Adrenal gland (tissue), 9 donors: ENCODE measurements at regions not wholly inside any gene's neighbourhood (a gene's known extent, or its start where the extent isn't known, plus 50 kb on each side); places are given as distances from the start of the nearest gene placed in this dataset.

Source experiments
- DNase-seq, 7 donors: peaks; one replicate each; pipeline ENCODE4 v3.0.0-alpha.2; 2019 to 2020
- H3K27ac ChIP-seq, 5 donors: fragments of 200-600 bp; sonication (generic) in 4 of 5; 1 replicate in 3 of 5; 2 replicates in 2 of 5; pipeline versions ENCODE4 v1.5.1 to v1.8.0; 2016 to 2020; ENCODE audit warnings: mild to moderate bottlenecking in 1 of 5
- H3K27me3 ChIP-seq: fragments of 200-600 bp; 2 replicates; pipeline ENCODE4 v1.8.0; 2021
- H3K36me3 ChIP-seq, 2 donors: fragments of 200-600 bp; replicated peaks in 1 of 2; 1 replicate in 1 of 2; 2 replicates in 1 of 2; pipeline versions ENCODE4 v1.5.1 to v1.8.0; 2018 to 2022
- H3K4me1 ChIP-seq, 2 donors: fragments of 200-600 bp; replicated peaks in 1 of 2; 1 replicate in 1 of 2; 2 replicates in 1 of 2; pipeline versions ENCODE4 v1.5.1 to v1.8.0; 2018 to 2021
- H3K4me3 ChIP-seq, 4 donors: fragments of 200-600 bp; sonication (generic) in 3 of 4; one replicate each; pipeline ENCODE4 v1.5.1; 2016 to 2018
- H3K9me3 ChIP-seq, 3 donors: fragments of 200-600 bp; sonication (generic) in 1 of 3; replicated peaks in 1 of 3; 1 replicate in 2 of 3; 2 replicates in 1 of 3; pipeline versions ENCODE4 v1.5.1 to v1.8.0; 2016 to 2021
- CTCF ChIP-seq, 6 experiments: fragments of 450-650 bp in 4 of 6; fragments of 200-600 bp in 2 of 6; sonication (generic) in 1 of 6; IDR thresholded peaks; 1 replicate in 5 of 6; 2 replicates in 1 of 6; pipeline versions ENCODE4 v1.5.1 to v1.8.0; 2016 to 2021; ENCODE audit warnings: antibody characterized with exemption in 6 of 6, mild to moderate bottlenecking in 2 of 6, moderate library complexity in 1 of 6
- POLR2A ChIP-seq, 2 donors: fragments of 450-650 bp; IDR thresholded peaks; one replicate each; pipeline ENCODE4 v1.6.1; 2017; ENCODE audit warnings: antibody characterized with exemption in 2 of 2, mild to moderate bottlenecking in 2 of 2, moderate library complexity in 1 of 2
- WGBS, 4 donors: extraction: QIAGEN DNeasy Blood & Tissue Kit in 2 of 4; methylation state at CpG; one replicate each; pipeline versions ENCODE4 v1.1.5 to v1.1.7; 2013 to 2017; 5-methylcytosine and 5-hydroxymethylcytosine counted together
- intact Hi-C, 2 donors: fragments of 100-400 bp; cut with DNase I; formaldehyde crosslinking; loops; one replicate each; pipeline versions ENCODE4 v1.14.1 to v1.15.0; 2022 to 2023
- donor health status: healthy with polysubstance abuse.
- donor health status: Bipolar disorder and iron deficiency.
- donor health status: DM: yes; HTN: yes; CAD: no.
- donor health status: DM: no; HTN: no; CAD: no.
- donor health status: DM: no; HTN: no; CAD: no.

DNA sequence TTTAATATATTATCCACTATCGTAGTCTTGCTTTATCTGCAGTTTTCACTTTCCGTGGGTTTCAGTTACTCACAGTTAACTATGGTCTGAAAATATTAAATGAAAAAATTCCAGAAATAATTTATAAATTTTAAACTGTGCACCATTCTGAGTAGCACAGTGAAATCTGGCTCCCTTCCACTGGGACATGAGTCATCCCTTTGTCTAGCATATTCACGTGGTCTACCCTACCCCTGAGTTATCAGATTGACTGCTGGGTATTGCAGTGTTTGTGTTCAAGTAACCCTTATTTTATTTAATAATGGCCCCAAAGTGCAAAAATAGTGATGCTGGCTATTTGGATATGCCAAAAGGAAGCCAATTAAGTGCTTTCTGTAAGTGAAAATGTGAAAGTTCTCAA is 539.5 kb upstream of the AGTR1 start:
- Histone ChIP-seq H3K36me3 (no peaks in the 10 kb centered on the region), H3K9me3 (no peaks in the 10 kb centered on the region), H3K4me3 (no peak overlapping the region), H3K4me1 (no peaks in the 10 kb centered on the region), H3K27ac (no peak overlapping the region), H3K27me3 (no peaks in the 10 kb centered on the region)
- peak; percentile 55 to 79 (median 68) for DNase-seq
- TF ChIP-seq CTCF (IDR thresholded peaks at IDR 0.05), result no peak
- no peak for TF ChIP-seq POLR2A (IDR thresholded peaks at IDR 0.05)
- intact Hi-C loops, result no loop called here
- 54 to 60% (median 55%) methylated on average over 3 of the region's 3 CpGs for WGBS, 4 donors

- TF ChIP-seq POLR2A (IDR thresholded peaks at IDR 0.05) (no peak), CTCF (IDR thresholded peaks at IDR 0.05) (no peak)
- no peak for DNase-seq
- no peaks in the 10 kb centered on the region for H3K4me1 ChIP-seq
- intact Hi-C loops, result no loop called here
- H3K4me3 ChIP-seq, result no peak overlapping the region
- H3K27me3 ChIP-seq, result no peaks in the 10 kb centered on the region
- WGBS, 4 donors, result 53 to 61% (median 59%) methylated on average over 2 of the region's 2 CpGs
- no peaks in the 10 kb centered on the region for H3K9me3 ChIP-seq
- H3K36me3 ChIP-seq, result no peaks in the 10 kb centered on the region
- no peak overlapping the region for H3K27ac ChIP-seq
These were observed 535.6 kb upstream of the AGTR1 start for GRCh38 chr3:148162132-148162531.

GRCh38 chr3:148168347-148168746 is 529.4 kb upstream of the AGTR1 start:
- 56 to 68% (median 59%) methylated on average over 2 of the region's 2 CpGs for WGBS, 4 donors

GRCh38 chr3:148173851-148174250 is 523.9 kb upstream of the AGTR1 start:
- Histone ChIP-seq H3K36me3 (no peaks in the 10 kb centered on the region), H3K27me3 (no peaks in the 10 kb centered on the region), H3K4me1 (no peaks in the 10 kb centered on the region), H3K27ac (no peak overlapping the region), H3K9me3 (no peaks in the 10 kb centered on the region), H3K4me3 (no peak overlapping the region)
- no peak for DNase-seq
- no peak for TF ChIP-seq POLR2A (IDR thresholded peaks at IDR 0.05)
- TF ChIP-seq CTCF (IDR thresholded peaks at IDR 0.05), result no peak
- WGBS, 4 donors, result 61 to 73% (median 67%) methylated on average over 4 of the region's 4 CpGs
- intact Hi-C loops, result no loop called here

More at GRCh38 chr3:148168347-148168746, 529.4 kb upstream of the AGTR1 start:
- Histone ChIP-seq H3K27ac (no peak overlapping the region), H3K27me3 (no peaks in the 10 kb centered on the region), H3K4me1 (no peaks in the 10 kb centered on the region), H3K36me3 (no peaks in the 10 kb centered on the region), H3K4me3 (no peak overlapping the region), H3K9me3 (no peaks in the 10 kb centered on the region)
- no peak for DNase-seq
- intact Hi-C loops, result no loop called here
- no peak for TF ChIP-seq POLR2A (IDR thresholded peaks at IDR 0.05)
- TF ChIP-seq CTCF (IDR thresholded peaks at IDR 0.05), result no peak
